SK-N-SH (cell line): ENCODE measurements at regions not wholly inside any gene's neighbourhood (a gene's known extent, or its start where the extent isn't known, plus 50 kb on each side); places are given as distances from the start of the nearest gene placed in this dataset.

Experiments used
- EP300 ChIP-seq, 2 experiments: IDR thresholded peaks; 2 replicates each; pipeline versions ENCODE4 v1.4.0 to v1.6.1; 2012; ENCODE audit warnings: borderline replicate concordance in 1 of 2, low read depth in 1 of 2, low read length in 1 of 2
- JUND ChIP-seq: IDR thresholded peaks from 2 replicates; pipeline ENCODE4 v1.4.0; 2012
- RXRA ChIP-seq: IDR thresholded peaks from 2 replicates; pipeline ENCODE4 v1.4.0; 2012; ENCODE audit warnings: low read depth, mild to moderate bottlenecking, borderline replicate concordance
- TEAD4 ChIP-seq: IDR thresholded peaks from 2 replicates; pipeline ENCODE4 v1.4.0; 2012; ENCODE audit warnings: mild to moderate bottlenecking, borderline replicate concordance; ENCODE audit not compliant: insufficient read depth
- YY1 ChIP-seq: IDR thresholded peaks from 2 replicates; pipeline ENCODE4 v1.4.0; 2012; ENCODE audit warnings: low read depth, mild to moderate bottlenecking
- TF ChIP-seq, protein P1 (sequence below): fragments of 200-600 bp; sonication (generic); IDR thresholded peaks from 2 replicates; pipeline ENCODE4 v1.6.1; 2017; ENCODE audit warnings: antibody characterized with exemption, mild to moderate bottlenecking, moderate library complexity

DNA sequence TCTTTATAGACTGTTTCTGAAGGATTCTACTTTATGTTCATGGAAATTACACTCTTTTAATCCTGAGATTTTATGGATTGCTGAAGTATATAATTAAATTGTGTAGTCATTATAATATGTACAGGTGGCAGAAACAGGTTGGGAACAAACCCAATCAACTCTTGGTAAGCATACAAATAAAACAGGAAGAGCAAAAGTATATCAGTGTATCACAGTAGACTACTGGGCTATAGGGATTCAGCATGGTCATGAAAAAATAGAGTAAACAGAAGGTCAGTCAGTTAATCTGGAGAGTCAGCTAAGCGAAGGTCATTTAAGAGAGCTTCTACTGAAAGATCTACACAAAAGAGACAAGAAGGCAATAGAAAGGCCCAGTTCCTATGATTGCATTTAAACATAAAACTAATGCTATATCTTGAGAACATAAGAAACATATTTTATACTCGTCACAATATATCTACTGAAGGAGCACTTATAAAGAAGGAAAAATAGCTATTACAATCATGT is 178.9 kb upstream of the ECI2 start:
- TF ChIP-seq, protein P1, sequence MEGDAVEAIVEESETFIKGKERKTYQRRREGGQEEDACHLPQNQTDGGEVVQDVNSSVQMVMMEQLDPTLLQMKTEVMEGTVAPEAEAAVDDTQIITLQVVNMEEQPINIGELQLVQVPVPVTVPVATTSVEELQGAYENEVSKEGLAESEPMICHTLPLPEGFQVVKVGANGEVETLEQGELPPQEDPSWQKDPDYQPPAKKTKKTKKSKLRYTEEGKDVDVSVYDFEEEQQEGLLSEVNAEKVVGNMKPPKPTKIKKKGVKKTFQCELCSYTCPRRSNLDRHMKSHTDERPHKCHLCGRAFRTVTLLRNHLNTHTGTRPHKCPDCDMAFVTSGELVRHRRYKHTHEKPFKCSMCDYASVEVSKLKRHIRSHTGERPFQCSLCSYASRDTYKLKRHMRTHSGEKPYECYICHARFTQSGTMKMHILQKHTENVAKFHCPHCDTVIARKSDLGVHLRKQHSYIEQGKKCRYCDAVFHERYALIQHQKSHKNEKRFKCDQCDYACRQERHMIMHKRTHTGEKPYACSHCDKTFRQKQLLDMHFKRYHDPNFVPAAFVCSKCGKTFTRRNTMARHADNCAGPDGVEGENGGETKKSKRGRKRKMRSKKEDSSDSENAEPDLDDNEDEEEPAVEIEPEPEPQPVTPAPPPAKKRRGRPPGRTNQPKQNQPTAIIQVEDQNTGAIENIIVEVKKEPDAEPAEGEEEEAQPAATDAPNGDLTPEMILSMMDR = no peak
- TF ChIP-seq YY1 (no peak), EP300 (IDR thresholded peaks at IDR 0.05; ENCODE audit: borderline replicate concordance in 1 of 2, low read depth in 1 of 2, low read length in 1 of 2) (no peak), JUND (no peak), TEAD4 (no peak), RXRA (no peak)
